PFSK-1 (cell line): ENCODE measurements at regions not wholly inside any gene's neighbourhood (a gene's known extent, or its start where the extent isn't known, plus 50 kb on each side); places are given as distances from the start of the nearest gene placed in this dataset.

Source experiments
- POLR2AphosphoS5 ChIP-seq: IDR thresholded peaks from 2 replicates; pipeline ENCODE4 v1.6.1; 2012; ENCODE audit warnings: low read depth, mild to moderate bottlenecking, control low read depth, low read length, moderate library complexity
- SIN3A ChIP-seq: IDR thresholded peaks from 2 replicates; pipeline ENCODE4 v1.6.1; 2012; ENCODE audit warnings: mild to moderate bottlenecking, low read length, moderate library complexity, borderline replicate concordance; ENCODE audit not compliant: insufficient read depth

DNA sequence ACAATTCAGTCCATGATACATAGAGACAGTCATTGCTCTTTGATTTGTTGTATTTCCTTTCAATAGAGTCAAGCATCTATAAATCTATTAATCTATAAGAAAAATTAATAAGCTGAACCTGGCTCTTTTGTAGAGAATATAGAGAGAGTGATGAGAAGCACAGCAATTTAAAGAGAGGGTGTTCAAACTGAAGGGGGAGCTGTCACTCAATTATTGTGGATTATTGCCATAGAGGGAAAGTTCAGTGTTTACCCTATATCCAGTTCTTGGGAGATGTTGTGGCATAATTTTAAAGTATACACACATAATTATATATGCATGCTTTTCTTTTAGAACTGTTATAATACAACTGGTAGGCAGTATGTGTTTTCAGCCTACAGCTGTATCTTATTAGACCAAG, 1469.0 kb upstream of the PABPC4L start:
- TF ChIP-seq SIN3A, result no peak
- no peak for TF ChIP-seq POLR2AphosphoS5
